Daoy (cell line): ENCODE measurements at regions not wholly inside any gene's neighbourhood (a gene's known extent, or its start where the extent isn't known, plus 50 kb on each side); places are given as distances from the start of the nearest gene placed in this dataset.
"Not testable (repeated sequence)": the region's sequence is repeated elsewhere in the genome, so short reads cannot be mapped to it uniquely, and the experiment has no call there.

Experiments
- DNase-seq: peaks from one replicate; pipeline ENCODE4 v3.0.0-alpha.2; 2015; ENCODE audit warnings: low read depth

GRCh38 chr19:23474172-23474571 is 78.9 kb upstream of the ZNF91 start:
- no peak for DNase-seq

- DNase-seq = no peak
Measured at GRCh38 chr19:23470873-23471545, 75.7 kb upstream of the ZNF91 start.

GRCh38 chr19:23464349-23464748 is 69.1 kb upstream of the ZNF91 start:
- DNase-seq = not testable (repeated sequence)

- no peak for DNase-seq
Measured at GRCh38 chr19:23461120-23461519, 65.8 kb upstream of the ZNF91 start.

- DNase-seq = no peak
Measured at GRCh38 chr19:23460656-23461055, 65.4 kb upstream of the ZNF91 start.
